BLaER1 treated with 17β-estradiol and CSF1 and Interleukin-3, amounts not matched to agents 10 nM and 100 nM (cell line): ENCODE measurements at regions not wholly inside any gene's neighbourhood (a gene's known extent, or its start where the extent isn't known, plus 50 kb on each side); places are given as distances from the start of the nearest gene placed in this dataset.

Source experiments
- H3K27ac ChIP-seq, 11 experiments: shearing (Covaris generic); formaldehyde crosslinking; 2 replicates each; pipeline ENCODE4 v1.8.1; 2022
- H3K27me3 ChIP-seq, 11 experiments: shearing (Covaris generic); formaldehyde crosslinking; 2 replicates each; pipeline ENCODE4 v1.8.1; 2022
- H3K36me3 ChIP-seq, 11 experiments: shearing (Covaris generic); formaldehyde crosslinking; 2 replicates each; pipeline ENCODE4 v1.8.1; 2022
- H3K4me1 ChIP-seq, 10 experiments: shearing (Covaris generic); formaldehyde crosslinking; 2 replicates each; pipeline ENCODE4 v1.8.1; 2022
- H3K4me2 ChIP-seq, 11 experiments: shearing (Covaris generic); formaldehyde crosslinking; 2 replicates each; pipeline ENCODE4 v1.8.1; 2022
- H3K4me3 ChIP-seq, 10 experiments: shearing (Covaris generic); formaldehyde crosslinking; 2 replicates each; pipeline ENCODE4 v1.8.1; 2022
- H3K9ac ChIP-seq, 11 experiments: shearing (Covaris generic); formaldehyde crosslinking; 2 replicates each; pipeline ENCODE4 v1.8.1; 2022
- H3K9me3 ChIP-seq, 11 experiments: shearing (Covaris generic); formaldehyde crosslinking; replicated peaks in 1 of 11; 2 replicates each; pipeline ENCODE4 v1.8.1; 2022
- H4K20me1 ChIP-seq, 11 experiments: shearing (Covaris generic); formaldehyde crosslinking; 2 replicates each; pipeline ENCODE4 v1.8.1; 2022
- Cebpa-rat ChIP-seq, 11 experiments: shearing (Covaris generic); IDR thresholded peaks; 2 replicates each; pipeline ENCODE4 v1.8.1; 2022

DNA sequence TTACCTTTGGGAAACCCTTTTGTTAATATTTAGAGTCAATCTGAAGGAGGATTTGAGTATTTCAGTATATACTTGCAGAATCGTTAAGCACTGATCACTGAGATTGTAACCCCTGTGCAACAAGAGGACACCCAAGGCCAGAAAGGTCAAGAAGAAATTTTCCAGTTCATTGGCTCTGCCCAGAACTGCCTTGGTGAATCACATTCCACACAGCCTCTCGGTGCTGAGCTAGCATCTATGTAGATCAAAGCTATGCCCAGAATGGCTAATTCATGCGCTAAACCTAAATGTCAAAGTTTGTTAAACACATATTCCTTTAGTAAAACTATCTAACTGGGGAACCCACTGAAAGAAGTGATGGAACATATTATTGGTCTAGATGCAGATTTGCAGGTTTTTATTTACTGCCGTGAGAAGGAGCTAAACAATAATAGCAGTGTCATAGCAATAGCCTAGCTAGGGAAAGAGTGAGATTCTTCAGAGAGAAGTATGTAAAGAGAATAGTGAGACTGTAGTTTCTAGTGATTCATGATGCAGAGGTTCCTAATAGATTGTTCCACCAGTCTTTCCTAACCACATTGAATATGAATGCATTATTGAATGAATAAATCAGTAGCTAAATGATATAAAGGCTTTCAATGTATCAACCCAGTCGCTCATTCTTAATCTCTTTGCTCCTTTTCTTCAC lies 423.2 kb upstream of the CRIM1 start:
- H3K4me2 ChIP-seq = no peak overlapping the region
- H3K36me3 ChIP-seq = no peaks in the 10 kb centered on the region
- H3K27ac ChIP-seq = no peak overlapping the region
- no peaks in the 10 kb centered on the region for H3K27me3 ChIP-seq
- H4K20me1 ChIP-seq = no peaks in the 10 kb centered on the region; a peak in 1 of 22 replicates
- H3K9ac ChIP-seq = no peak overlapping the region
- no peak for TF ChIP-seq Cebpa-rat (IDR thresholded peaks at IDR 0.05)
- H3K4me1 ChIP-seq = no peaks in the 10 kb centered on the region
- no peak overlapping the region for H3K4me3 ChIP-seq
- no peaks in the 10 kb centered on the region for H3K9me3 ChIP-seq

- no peak overlapping the region for H3K4me2 ChIP-seq
- no peak for TF ChIP-seq Cebpa-rat (IDR thresholded peaks at IDR 0.05)
- H3K27me3 ChIP-seq = no peaks in the 10 kb centered on the region
- no peaks in the 10 kb centered on the region for H3K9me3 ChIP-seq
- H3K4me1 ChIP-seq = no peaks in the 10 kb centered on the region
- no peak overlapping the region for H3K27ac ChIP-seq
- H3K9ac ChIP-seq = no peak overlapping the region
- H4K20me1 ChIP-seq = no peaks in the 10 kb centered on the region; a peak in 1 of 22 replicates
- no peaks in the 10 kb centered on the region for H3K36me3 ChIP-seq
- H3K4me3 ChIP-seq = no peak overlapping the region
Observed at GRCh38 chr2:35931626-35932025, 424.0 kb upstream of the CRIM1 start.

- H4K20me1 ChIP-seq = no peaks in the 10 kb centered on the region; a peak in 1 of 22 replicates
- no peaks in the 10 kb centered on the region for H3K9me3 ChIP-seq
- H3K4me2 ChIP-seq = no peak overlapping the region
- no peak for TF ChIP-seq Cebpa-rat (IDR thresholded peaks at IDR 0.05)
- no peaks in the 10 kb centered on the region for H3K4me1 ChIP-seq
- no peak overlapping the region for H3K27ac ChIP-seq
- no peaks in the 10 kb centered on the region for H3K36me3 ChIP-seq
- no peak overlapping the region for H3K9ac ChIP-seq
- no peaks in the 10 kb centered on the region for H3K27me3 ChIP-seq
- no peak overlapping the region for H3K4me3 ChIP-seq
Observed at GRCh38 chr2:35931115-35931514, 424.5 kb upstream of the CRIM1 start.

DNA sequence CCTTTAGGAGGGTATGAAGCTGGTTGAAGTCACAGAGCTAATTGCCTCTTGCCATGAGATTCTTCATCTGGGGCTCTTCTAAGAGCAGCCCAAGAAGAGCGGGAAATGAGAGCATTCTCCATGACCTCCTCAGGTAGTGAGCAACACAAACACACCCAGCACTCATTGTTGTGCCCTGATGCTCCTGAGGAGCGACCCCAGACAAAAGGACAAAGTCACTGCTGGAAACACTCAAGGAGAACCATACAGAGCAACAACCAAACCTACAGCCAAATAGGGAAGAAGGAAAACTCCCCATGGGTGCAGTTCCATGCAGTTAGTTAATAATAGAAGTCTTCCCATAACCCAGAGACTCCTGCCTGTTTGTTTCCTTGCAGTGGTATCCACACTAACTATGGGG lies 426.0 kb upstream of the CRIM1 start:
- H3K4me3 ChIP-seq = no peak overlapping the region
- no peaks in the 10 kb centered on the region for H3K27me3 ChIP-seq
- H3K4me1 ChIP-seq = no peaks in the 10 kb centered on the region
- H3K9ac ChIP-seq = no peak overlapping the region
- H3K4me2 ChIP-seq = no peak overlapping the region
- H3K9me3 ChIP-seq = no peaks in the 10 kb centered on the region
- TF ChIP-seq Cebpa-rat (IDR thresholded peaks at IDR 0.05) = no peak
- no peaks in the 10 kb centered on the region for H3K36me3 ChIP-seq
- H4K20me1 ChIP-seq = no peaks in the 10 kb centered on the region; a peak in 1 of 22 replicates
- no peak overlapping the region for H3K27ac ChIP-seq

GRCh38 chr2:35920061-35920460 lies 435.5 kb upstream of the CRIM1 start:
- no peak for TF ChIP-seq Cebpa-rat (IDR thresholded peaks at IDR 0.05)
- no peaks in the 10 kb centered on the region for H3K9me3 ChIP-seq
- peaks cover 0 to 1% (median 0%) of the 10 kb centered on the region in 10 experiments; a peak in 5 of 20 replicates for H3K4me1 ChIP-seq
- no peaks in the 10 kb centered on the region for H4K20me1 ChIP-seq
- H3K9ac ChIP-seq = no peak overlapping the region
- H3K27ac ChIP-seq = no peak overlapping the region
- H3K36me3 ChIP-seq = no peaks in the 10 kb centered on the region
- no peaks in the 10 kb centered on the region for H3K27me3 ChIP-seq
- no peak overlapping the region for H3K4me3 ChIP-seq
- no peak overlapping the region for H3K4me2 ChIP-seq

DNA sequence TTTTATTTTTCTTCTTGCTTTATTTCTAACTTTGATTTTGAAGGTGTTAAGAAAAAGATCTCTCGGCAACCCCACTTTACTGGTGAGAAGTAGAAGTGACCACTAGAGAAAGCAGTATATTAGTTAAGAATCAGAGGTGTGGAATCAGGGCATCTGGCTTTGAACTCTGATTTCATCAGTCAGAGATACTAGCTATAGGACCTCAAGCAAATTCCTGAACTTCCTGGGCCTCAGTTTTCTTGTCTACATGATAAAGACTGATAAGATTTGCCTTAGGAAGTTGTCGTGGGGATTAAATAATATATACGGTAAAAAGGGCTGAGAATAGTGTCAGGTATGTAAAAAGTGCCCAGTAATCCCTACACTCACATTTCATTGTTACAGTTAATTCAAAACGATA lies 440.3 kb upstream of the CRIM1 start:
- Histone ChIP-seq H3K27me3 (no peaks in the 10 kb centered on the region), H3K36me3 (no peaks in the 10 kb centered on the region)

DNA sequence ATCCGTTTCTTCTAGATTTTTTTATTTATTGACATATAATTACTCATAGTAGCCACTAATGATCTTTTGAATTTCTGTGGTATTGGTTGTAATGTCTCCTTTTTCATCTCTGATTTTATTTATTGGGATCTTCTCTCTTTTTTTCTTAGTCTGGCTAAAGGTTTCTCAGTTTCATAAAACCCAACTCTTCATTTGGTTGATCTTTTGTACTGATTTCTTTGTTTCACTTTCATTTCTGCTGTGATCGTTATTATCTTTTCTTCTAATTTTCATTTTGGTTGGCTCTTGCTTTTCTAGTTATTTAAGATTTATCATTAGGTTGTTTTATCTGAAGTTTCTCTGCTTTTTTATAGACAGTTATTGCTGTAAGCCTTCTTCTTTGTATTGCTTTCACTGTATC lies 463.6 kb upstream of the CRIM1 start:
- no peak for TF ChIP-seq Cebpa-rat (IDR thresholded peaks at IDR 0.05)
- Histone ChIP-seq H3K4me1 (no peaks in the 10 kb centered on the region), H3K4me3 (no peak overlapping the region; a peak in 1 of 20 replicates), H3K4me2 (peak overlapping the region in 5 of 11 experiments; percentile 1 to 21 (median 17); a peak in 4 of 22 replicates), H3K9me3 (no peaks in the 10 kb centered on the region), H3K27ac (no peak overlapping the region), H4K20me1 (no peaks in the 10 kb centered on the region), H3K27me3 (no peaks in the 10 kb centered on the region), H3K36me3 (no peaks in the 10 kb centered on the region), H3K9ac (no peak overlapping the region)

More for the DNA sequence above, 440.3 kb upstream of the CRIM1 start:
- Histone ChIP-seq H3K9ac (no peak overlapping the region), H3K4me3 (no peak overlapping the region), H3K4me1 (peaks cover 0 to 8% (median 5%) of the 10 kb centered on the region in 10 experiments; a peak in 8 of 20 replicates), H3K9me3 (no peaks in the 10 kb centered on the region), H3K27ac (no peak overlapping the region), H4K20me1 (no peaks in the 10 kb centered on the region), H3K4me2 (peak overlapping the region in 3 of 11 experiments; percentile 17 to 40 (median 23); a peak in 2 of 22 replicates)
- no peak for TF ChIP-seq Cebpa-rat (IDR thresholded peaks at IDR 0.05)

DNA sequence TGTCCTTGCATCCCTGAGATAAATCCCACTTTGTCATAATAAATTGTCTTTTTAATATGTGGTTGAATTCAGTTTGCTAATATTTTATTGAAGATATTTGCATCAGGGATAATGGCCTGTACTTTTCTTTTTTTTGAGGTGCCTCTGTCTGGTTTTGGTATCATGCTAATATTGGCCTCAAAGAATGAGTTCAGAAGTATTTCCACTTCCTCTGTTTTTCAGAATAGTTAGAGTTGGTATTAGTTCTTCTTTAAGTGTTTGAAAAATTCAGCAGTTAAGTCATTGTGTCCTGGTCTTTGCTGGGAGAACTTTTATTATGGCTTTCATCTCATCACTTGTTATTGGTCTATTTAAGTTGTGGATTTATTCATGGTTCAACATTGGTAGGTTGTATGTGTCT lies 464.1 kb upstream of the CRIM1 start:
- no peak overlapping the region for H3K27ac ChIP-seq
- no peak overlapping the region for H3K9ac ChIP-seq
- H3K4me2 ChIP-seq = peak overlapping the region in 3 of 11 experiments; percentile 8 to 21 (median 17); a peak in 2 of 22 replicates
- no peak for TF ChIP-seq Cebpa-rat (IDR thresholded peaks at IDR 0.05)
- no peaks in the 10 kb centered on the region for H3K36me3 ChIP-seq
- no peaks in the 10 kb centered on the region for H3K4me1 ChIP-seq
- H4K20me1 ChIP-seq = no peaks in the 10 kb centered on the region
- no peaks in the 10 kb centered on the region for H3K9me3 ChIP-seq
- H3K27me3 ChIP-seq = no peaks in the 10 kb centered on the region
- no peak overlapping the region for H3K4me3 ChIP-seq

GRCh38 chr2:35887146-35887545 lies 468.4 kb upstream of the CRIM1 start:
- no peaks in the 10 kb centered on the region for H4K20me1 ChIP-seq
- no peak overlapping the region for H3K4me3 ChIP-seq
- no peaks in the 10 kb centered on the region for H3K4me1 ChIP-seq
- H3K27me3 ChIP-seq = no peaks in the 10 kb centered on the region
- no peak overlapping the region for H3K4me2 ChIP-seq
- H3K27ac ChIP-seq = no peak overlapping the region
- H3K36me3 ChIP-seq = no peaks in the 10 kb centered on the region
- H3K9me3 ChIP-seq = no peaks in the 10 kb centered on the region
- no peak overlapping the region for H3K9ac ChIP-seq
- TF ChIP-seq Cebpa-rat (IDR thresholded peaks at IDR 0.05) = no peak

GRCh38 chr2:35873921-35874320 lies 481.7 kb upstream of the CRIM1 start:
- no peaks in the 10 kb centered on the region for H3K36me3 ChIP-seq
- no peak overlapping the region for H3K4me2 ChIP-seq
- H3K9ac ChIP-seq = no peak overlapping the region
- H3K4me1 ChIP-seq = no peaks in the 10 kb centered on the region
- H4K20me1 ChIP-seq = no peaks in the 10 kb centered on the region
- no peak overlapping the region for H3K4me3 ChIP-seq
- no peak for TF ChIP-seq Cebpa-rat (IDR thresholded peaks at IDR 0.05)
- no peaks in the 10 kb centered on the region for H3K9me3 ChIP-seq
- H3K27me3 ChIP-seq = no peaks in the 10 kb centered on the region
- H3K27ac ChIP-seq = no peak overlapping the region
